ENCODE measurements at regions not wholly inside any gene's neighbourhood (a gene's known extent, or its start where the extent isn't known, plus 50 kb on each side); places are given as distances from the start of the nearest gene placed in this dataset.

- H3K9me3 ChIP-seq (replicated peaks), result no peaks in the 10 kb centered on the region
- no peaks in the 10 kb centered on the region for H3K4me1 ChIP-seq
- H3K36me3 ChIP-seq, result no peaks in the 10 kb centered on the region
- no peak for DNase-seq
- H3K27me3 ChIP-seq, result no peaks in the 10 kb centered on the region
- H3K4me3 ChIP-seq, result no peak overlapping the region
- H3K27ac ChIP-seq, result no peak overlapping the region
Measured at GRCh38 chrX:19281256-19281655, 62.5 kb upstream of the PDHA1 start.

GRCh38 chrX:19283597-19284339 is 60.0 kb upstream of the PDHA1 start:
- H3K36me3 ChIP-seq, result no peaks in the 10 kb centered on the region
- no peak for DNase-seq

GRCh38 chrX:19285857-19286256 is 57.9 kb upstream of the PDHA1 start:
- Histone ChIP-seq H3K27ac (no peak overlapping the region), H3K27me3 (no peaks in the 10 kb centered on the region; the same call in 1 of the 2 replicates), H3K9me3 (replicated peaks) (no peaks in the 10 kb centered on the region), H3K4me3 (no peak overlapping the region), H3K4me1 (no peaks in the 10 kb centered on the region), H3K36me3 (no peaks in the 10 kb centered on the region)
- no peak for DNase-seq

More at GRCh38 chrX:19283597-19284339, 60.0 kb upstream of the PDHA1 start:
- no peak overlapping the region for H3K27ac ChIP-seq
- H3K27me3 ChIP-seq, result no peaks in the 10 kb centered on the region
- H3K4me3 ChIP-seq, result no peak overlapping the region
- no peaks in the 10 kb centered on the region for H3K9me3 ChIP-seq (replicated peaks)
- H3K4me1 ChIP-seq, result no peaks in the 10 kb centered on the region

GRCh38 chrX:19291086-19291485 is 52.6 kb upstream of the PDHA1 start:
- DNase-seq, result peak in 1 of 2 experiments; percentile 8
- no peak overlapping the region for H3K27ac ChIP-seq
- no peaks in the 10 kb centered on the region for H3K4me1 ChIP-seq
- no peaks in the 10 kb centered on the region for H3K9me3 ChIP-seq (replicated peaks)
- H3K27me3 ChIP-seq, result no peaks in the 10 kb centered on the region; the same call in 1 of the 2 replicates
- H3K36me3 ChIP-seq, result no peaks in the 10 kb centered on the region
- no peak overlapping the region for H3K4me3 ChIP-seq

- Histone ChIP-seq H3K4me3 (no peak overlapping the region), H3K27ac (no peak overlapping the region), H3K36me3 (no peaks in the 10 kb centered on the region), H3K9me3 (replicated peaks) (no peaks in the 10 kb centered on the region), H3K4me1 (no peaks in the 10 kb centered on the region), H3K27me3 (no peaks in the 10 kb centered on the region; the same call in 1 of the 2 replicates)
- no peak for DNase-seq
Measured at GRCh38 chrX:19293606-19294325, 50.0 kb upstream of the PDHA1 start.
